ENCODE measurements at regions not wholly inside any gene's neighbourhood (a gene's known extent, or its start where the extent isn't known, plus 50 kb on each side); places are given as distances from the start of the nearest gene placed in this dataset.

GRCh38 chr17:73785496-73785895, 141.3 kb upstream of the SDK2 start:
- DNase-seq, result peak; percentile 65

- DNase-seq, result peak; percentile 24
Measured at GRCh38 chr17:73785958-73786743, 141.9 kb upstream of the SDK2 start.

- DNase-seq, result no peak
Measured at GRCh38 chr17:73787076-73788059, 143.1 kb upstream of the SDK2 start.

- no peak for DNase-seq
Measured at GRCh38 chr17:73788111-73788510, 143.9 kb upstream of the SDK2 start.

- DNase-seq, result no peak
Measured at GRCh38 chr17:73791121-73791520, 146.9 kb upstream of the SDK2 start.

GRCh38 chr17:73791631-73792030, 147.4 kb upstream of the SDK2 start:
- DNase-seq, result no peak

- DNase-seq, result no peak
Measured at GRCh38 chr17:73792994-73793393, 148.7 kb upstream of the SDK2 start.

GRCh38 chr17:73794336-73794735, 150.1 kb upstream of the SDK2 start:
- no peak for DNase-seq

- no peak for DNase-seq
Measured at GRCh38 chr17:73795730-73796129, 151.5 kb upstream of the SDK2 start.

GRCh38 chr17:73797594-73798110, 153.4 kb upstream of the SDK2 start:
- peak; percentile 24 for DNase-seq

- DNase-seq, result peak; percentile 40
Measured at GRCh38 chr17:73798111-73798748, 154.0 kb upstream of the SDK2 start.

GRCh38 chr17:73799096-73799495, 154.9 kb upstream of the SDK2 start:
- DNase-seq, result no peak

- DNase-seq, result no peak
Measured at GRCh38 chr17:73799781-73800627, 155.8 kb upstream of the SDK2 start.

- no peak for DNase-seq
Measured at GRCh38 chr17:73800893-73801292, 156.6 kb upstream of the SDK2 start.

- no peak for DNase-seq
Measured at GRCh38 chr17:73801455-73802100, 157.3 kb upstream of the SDK2 start.

- DNase-seq, result no peak
Measured at GRCh38 chr17:73802314-73802713, 158.1 kb upstream of the SDK2 start.

GRCh38 chr17:73802871-73803270, 158.6 kb upstream of the SDK2 start:
- DNase-seq, result no peak

GRCh38 chr17:73803964-73804435, 159.8 kb upstream of the SDK2 start:
- no peak for DNase-seq

- no peak for DNase-seq
Measured at GRCh38 chr17:73806768-73807167, 162.5 kb upstream of the SDK2 start.

GRCh38 chr17:73813201-73813600, 169.0 kb upstream of the SDK2 start:
- no peak for DNase-seq

GRCh38 chr17:73814075-73814474, 169.8 kb upstream of the SDK2 start:
- DNase-seq, result no peak

Measured in tongue (tissue), 1 donor.